Dedifferentiated amniotic fluid mesenchymal stem cell (primary cell): ENCODE measurements at regions not wholly inside any gene's neighbourhood (a gene's known extent, or its start where the extent isn't known, plus 50 kb on each side); places are given as distances from the start of the nearest gene placed in this dataset.

Experiments used
- DNase-seq: peaks from one replicate; pipeline ENCODE4 v3.0.0-alpha.2; 2016; ENCODE audit errors: extremely low spot score

DNA sequence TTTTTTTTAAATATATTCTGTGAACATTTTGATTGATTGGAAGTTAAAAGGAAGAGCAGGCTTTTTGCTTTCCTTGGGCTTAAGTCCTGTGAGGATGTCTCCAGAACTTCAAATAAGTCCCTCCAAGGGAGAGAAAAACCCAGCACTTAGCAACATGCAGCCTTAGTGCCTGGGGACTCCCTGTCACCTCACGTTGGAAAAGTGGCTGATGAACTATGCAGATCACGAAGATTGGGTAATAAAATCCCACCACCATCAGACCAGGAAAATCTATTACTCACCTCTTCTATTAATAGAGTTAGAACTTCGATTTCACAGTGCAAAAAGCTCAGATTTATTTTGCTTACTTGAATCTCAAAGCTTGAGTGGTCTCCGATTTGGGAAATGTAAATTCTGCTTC, 507.0 kb downstream of the MAT2B start:
- DNase-seq = no peak

GRCh38 chr5:164013077-164013670, 507.8 kb downstream of the MAT2B start:
- peak; percentile 88 for DNase-seq

- DNase-seq = no peak
Observed at GRCh38 chr5:164020116-164020515, 514.7 kb downstream of the MAT2B start.

DNA sequence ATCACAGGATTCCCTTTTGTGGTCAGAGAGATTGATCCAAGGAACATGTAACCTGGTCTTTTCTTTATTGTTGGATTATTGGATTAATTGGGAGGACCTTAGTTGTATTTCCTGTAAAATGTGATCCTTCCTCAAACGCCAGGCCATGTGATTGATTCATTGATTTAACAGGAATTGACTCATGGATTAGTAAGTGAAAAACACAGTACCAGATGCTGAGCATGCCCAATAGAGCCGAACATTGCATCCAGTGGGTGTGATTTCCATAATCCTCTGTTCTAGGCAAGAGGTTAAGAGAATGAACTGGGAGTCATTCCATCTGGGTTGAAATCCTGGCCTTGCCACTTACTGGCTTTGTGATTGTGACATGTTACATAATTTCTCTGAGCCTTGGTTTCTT, 522.3 kb downstream of the MAT2B start:
- no peak for DNase-seq

- DNase-seq = no peak
Observed at GRCh38 chr5:164038128-164038783, 532.8 kb downstream of the MAT2B start.

DNA sequence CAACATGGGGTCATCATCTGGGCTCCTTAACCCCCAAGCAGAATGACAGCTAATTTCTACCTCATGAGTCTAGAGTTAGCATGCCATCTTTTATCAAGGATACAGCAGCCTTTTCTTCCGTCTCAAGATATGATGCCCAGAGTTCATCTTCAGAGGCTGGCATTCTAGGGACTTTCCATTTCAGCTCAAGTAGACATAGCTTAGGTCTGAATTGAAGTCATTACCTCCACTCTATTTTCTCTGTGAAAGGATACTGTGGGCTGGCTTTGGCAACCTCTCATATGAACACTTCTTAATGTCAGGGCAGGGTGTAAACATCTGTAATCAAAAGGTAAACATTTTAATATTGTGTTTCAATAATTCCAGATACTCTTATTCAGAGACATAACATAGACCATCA, 535.7 kb downstream of the MAT2B start:
- DNase-seq = no peak

DNA sequence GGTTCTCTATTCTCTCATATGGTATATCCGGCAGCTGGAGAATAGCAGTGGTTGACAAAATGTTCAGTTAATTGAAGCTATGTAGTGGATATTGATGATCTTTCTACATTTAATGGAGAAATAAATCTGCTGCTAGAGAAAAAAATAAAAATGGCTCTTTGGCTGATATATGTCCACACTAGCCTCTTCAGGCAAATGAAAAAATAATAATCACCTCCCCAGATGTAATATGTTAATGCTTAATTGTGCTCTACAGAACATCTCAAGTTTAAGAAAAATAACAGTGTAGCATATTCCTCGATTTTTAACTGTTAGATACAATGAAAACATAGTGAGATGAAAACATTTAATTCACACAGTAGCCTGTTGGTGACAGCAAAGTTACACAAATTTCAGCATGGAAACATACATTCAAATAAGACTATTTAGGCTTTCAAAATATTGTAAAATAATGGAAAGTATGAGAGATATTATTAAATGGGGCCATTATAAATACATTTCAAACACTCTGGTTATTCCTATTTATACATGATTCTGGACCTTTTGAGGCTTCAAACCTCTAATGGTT, 543.0 kb downstream of the MAT2B start:
- peak; percentile 57 for DNase-seq

DNA sequence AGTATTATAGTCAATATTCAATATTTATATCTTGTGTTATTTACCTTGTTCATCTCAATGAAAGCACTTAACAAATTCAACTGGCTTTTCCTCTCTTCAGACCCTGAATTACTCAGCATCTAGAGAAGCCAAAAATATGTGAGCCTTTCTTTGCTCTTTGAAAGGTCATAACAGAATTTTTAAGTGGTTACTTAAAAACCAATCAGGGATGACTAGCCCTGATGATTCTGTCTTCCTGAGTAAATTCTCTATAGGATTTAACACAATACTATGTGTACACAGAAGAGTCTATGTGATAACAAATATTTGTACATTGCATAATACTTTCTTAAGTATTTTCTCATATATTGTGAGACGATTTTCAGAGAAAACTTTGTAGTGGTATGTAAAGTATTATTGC, 546.3 kb downstream of the MAT2B start:
- peak; percentile 32 for DNase-seq

DNA sequence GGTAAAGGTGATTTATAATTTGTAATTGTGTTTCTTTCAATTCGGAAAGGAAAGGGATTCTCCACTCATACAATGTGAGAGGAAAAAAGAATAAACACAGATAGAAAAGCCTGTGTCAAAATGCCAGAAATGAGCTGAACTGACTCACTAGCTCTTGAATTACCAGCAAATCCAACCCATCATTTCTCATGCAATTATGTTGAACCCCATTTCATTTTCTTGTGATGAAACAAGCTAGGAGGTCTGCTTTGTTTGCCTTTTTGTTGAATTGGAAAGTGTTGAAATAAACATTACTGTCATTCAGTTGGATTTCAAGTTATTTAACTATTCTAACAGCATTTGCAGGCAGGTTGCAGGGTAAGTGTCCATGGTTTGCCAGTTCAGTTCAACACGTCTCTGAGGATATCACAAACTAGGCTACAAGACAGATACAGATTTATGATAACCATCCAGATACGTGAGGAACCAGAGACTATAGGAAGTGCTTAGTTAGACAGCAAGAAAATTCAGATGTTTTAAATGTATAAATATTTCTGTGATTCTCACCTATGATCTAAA, 547.2 kb downstream of the MAT2B start:
- DNase-seq = peak; percentile 51

GRCh38 chr5:164053123-164053522, 547.7 kb downstream of the MAT2B start:
- DNase-seq = no peak

DNA sequence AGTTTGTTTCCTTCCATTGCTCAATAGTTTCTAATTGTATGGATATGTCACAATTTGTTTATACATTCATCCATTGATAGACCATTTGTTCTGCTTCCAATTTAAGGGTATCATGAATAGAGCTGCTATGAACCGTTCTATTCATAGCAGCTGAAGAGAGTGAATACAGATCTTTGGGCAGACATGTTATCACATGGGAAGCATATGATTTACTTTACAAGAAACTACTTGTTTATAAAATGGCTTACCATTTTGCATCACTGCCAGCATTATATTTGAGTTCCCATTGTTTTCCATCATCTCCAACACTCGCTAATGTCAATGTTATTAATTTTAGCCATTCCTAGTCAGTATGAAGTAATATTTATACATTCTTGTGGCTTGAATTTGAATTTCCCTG, 549.0 kb downstream of the MAT2B start:
- no peak for DNase-seq

DNA sequence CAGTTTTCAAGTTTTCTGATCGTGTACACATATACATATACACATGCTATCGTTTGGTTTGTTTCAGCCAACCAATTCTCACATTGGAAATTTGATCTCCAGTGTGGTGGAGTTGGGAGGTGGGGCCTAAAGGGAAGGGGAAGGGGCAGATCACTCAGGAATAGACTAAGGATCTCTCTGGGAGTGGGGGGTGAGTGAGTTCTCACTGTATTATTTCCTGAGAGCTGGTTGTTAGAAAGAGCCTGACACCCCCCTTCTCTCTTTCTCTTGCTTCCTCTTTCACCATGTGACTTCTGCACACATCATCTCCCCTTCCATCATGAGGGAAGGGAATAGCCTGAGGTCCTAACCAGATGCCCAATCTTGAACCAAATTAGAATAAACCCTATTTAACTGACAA, 551.7 kb downstream of the MAT2B start:
- DNase-seq = no peak

DNA sequence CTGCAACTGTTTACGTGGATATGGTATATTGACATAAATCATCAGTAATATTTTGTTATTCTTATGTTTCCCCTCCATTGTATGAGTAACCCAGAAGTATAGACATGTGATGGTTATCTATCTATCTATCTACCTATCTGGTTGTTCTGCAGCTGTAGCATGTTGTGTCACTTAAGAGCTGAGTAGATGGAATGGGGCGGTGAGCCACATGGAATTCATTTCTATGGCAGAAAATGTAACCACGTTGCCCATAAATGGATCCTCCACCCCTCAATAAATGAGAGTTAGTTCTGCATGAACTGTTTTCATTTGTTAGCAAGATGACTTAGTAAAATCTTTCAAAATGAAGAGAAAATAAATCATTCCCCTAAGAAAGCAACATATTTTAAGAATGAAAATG, 553.2 kb downstream of the MAT2B start:
- DNase-seq = no peak

DNA sequence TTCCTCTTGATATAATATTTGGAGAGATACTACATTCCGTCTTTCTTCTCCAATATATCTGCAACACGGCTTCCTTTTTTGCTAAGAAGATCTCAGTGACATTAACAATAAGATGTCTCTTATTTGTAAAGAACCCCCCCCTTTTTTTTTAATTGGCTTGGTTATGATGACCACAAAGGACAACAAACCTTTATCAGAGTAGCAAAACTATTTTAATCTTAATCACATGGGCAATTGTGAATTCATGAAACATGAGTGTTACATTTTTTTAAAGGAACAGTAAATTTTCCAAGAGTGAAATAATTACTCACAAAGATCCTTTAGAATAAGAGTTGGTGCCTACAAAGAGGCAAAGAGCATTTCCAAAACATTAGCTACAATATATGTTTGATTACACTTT, 554.1 kb downstream of the MAT2B start:
- no peak for DNase-seq

DNA sequence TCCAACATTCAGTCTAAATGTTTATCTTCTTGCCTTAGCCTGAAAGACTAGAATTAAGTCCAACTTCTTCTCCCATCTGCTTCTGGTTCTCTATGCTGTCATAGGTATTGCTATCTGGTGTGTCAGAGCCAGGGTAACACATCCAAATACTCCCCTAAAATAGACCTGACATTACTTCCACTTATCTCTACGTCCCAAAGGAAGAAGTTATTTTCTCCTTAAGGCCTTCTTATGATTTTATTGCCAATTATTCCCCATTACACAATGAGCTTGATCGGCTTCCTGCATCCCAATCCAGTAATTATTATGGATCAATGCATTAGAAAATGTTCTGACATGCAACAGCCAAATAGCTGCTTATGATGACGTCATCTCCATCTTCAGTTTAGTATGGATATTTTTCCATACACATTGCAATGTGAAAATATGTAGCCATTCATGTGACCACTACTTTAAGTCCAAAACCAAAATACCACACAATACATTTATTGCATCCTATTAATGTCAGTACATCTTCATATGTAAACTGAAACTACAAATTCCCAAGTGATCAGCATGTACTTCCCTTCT, 555.5 kb downstream of the MAT2B start:
- no peak for DNase-seq

GRCh38 chr5:164062304-164062703, 556.9 kb downstream of the MAT2B start:
- no peak for DNase-seq

DNA sequence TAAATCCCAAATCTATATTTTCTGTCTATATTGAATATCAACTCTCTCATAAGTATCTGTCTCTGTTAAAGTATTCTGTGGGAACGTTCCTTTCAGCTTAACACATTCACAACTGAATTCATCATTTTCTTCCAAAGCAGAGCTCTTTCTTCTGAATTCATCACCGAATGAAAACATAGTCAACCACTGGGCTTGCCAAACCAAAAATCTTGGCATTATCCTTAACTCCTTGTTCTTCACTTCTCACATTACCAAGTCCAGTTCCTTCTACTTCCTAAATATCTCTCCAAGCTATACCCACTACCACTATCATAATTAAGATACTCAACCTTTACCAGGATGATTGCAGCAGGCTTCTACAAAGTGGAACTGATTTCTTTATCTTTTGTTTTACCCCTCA, 559.8 kb downstream of the MAT2B start:
- DNase-seq = no peak

DNA sequence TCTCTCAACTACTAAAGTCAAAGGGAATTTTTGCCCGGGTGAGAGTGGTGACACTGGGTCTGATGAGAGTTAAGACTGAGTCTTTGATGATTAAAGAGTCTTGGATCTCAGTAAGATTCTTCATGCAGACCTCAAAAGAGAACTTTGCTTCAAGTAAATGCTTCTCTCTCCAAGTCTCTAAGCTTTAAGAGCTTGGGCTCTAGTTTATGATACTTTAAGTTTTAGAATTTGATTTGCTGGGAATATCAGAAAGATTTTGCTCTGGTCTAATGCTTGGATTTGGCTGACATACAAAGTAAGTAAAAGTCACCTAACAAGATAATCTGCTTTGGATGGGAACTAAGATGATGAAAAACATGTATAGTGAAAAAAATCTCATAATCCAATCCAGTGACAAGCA, 566.3 kb downstream of the MAT2B start:
- no peak for DNase-seq

DNA sequence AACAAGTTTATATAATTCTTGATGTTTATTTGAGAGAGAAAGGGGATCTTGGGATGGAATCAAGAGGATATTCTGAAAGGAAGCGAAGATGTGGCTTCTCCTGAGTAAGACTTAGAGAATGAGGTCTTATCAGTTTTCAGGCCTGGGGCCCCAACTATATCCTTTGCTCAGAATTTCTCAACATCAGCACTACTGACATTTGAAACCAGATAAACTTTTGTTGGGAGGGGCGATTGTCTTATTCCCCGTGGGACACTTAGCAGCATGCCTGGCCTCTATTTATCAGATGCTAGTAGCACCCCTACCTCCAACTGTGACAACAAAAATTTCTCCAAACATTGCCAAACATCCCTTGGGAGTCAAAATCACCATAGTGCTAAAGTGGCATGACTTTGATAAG, 567.7 kb downstream of the MAT2B start:
- DNase-seq = no peak

GRCh38 chr5:164076556-164076955, 571.1 kb downstream of the MAT2B start:
- DNase-seq = no peak

GRCh38 chr5:164090358-164090757, 584.9 kb downstream of the MAT2B start:
- DNase-seq = no peak

DNA sequence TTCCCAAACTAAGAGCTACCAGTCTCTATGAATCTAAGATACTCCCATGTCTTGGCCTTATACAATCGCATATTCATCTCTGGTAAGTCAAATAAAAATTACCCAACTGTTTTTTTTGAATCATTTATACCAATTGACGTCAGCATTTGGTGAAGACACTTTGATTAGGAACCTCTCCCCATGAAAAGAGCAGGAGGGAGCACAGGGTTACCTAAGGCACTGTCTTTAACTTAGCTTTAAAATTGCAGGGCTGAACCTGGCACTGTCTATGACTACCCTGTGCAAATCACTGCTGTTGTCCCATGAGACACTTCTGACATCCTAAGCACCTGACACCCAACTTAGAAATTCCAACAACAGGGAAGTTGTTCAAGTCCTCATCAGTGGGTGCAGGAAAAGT, 586.4 kb downstream of the MAT2B start:
- no peak for DNase-seq

DNA sequence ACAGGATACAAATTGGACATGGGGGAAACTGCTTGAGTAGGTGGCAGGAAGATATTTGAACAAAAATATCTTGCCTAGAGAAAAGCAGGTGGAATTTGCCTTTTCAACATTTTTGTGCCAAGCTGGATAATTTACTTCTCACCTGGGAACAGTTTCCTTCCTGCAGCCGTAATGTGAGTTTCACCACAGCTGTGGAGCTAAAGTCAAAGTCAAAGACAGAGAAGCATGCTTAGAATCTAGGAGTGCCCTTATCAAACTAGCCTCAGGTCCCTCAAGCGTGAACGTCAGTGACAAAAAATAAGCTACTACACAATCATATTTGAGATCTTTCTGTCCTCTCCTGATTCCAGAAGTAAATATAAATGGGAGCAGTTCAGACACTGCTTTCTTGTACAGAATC, 588.9 kb downstream of the MAT2B start:
- no peak for DNase-seq
